ENCODE measurements at regions not wholly inside any gene's neighbourhood (a gene's known extent, or its start where the extent isn't known, plus 50 kb on each side); places are given as distances from the start of the nearest gene placed in this dataset.

GRCh38 chr10:3009341-3009740 lies 58.0 kb upstream of the PFKP start:
- TF ChIP-seq CTCF (IDR thresholded peaks at IDR 0.05) (no peak), POLR2AphosphoS5 (IDR thresholded peaks at IDR 0.05) (no peak), POLR2A (IDR thresholded peaks at IDR 0.05) (no peak), EP300 (IDR thresholded peaks at IDR 0.05) (no peak)

Data from suprapubic skin (tissue), 4 donors.